K562 (cell line): ENCODE measurements at regions not wholly inside any gene's neighbourhood (a gene's known extent, or its start where the extent isn't known, plus 50 kb on each side); places are given as distances from the start of the nearest gene placed in this dataset.
A peak's percentile ranks its signal among the peaks of the same experiment; 100 is the strongest.

ENCODE experiments used
- ATAC-seq: fragments of 200-7000 bp; cut with Tn5 transposase; 3 replicates; pipeline ENCODE4 v1.9.1; 2020; ENCODE audit warnings: moderate library complexity
- BruUV-seq: library from RNA; stranded (reverse); fragments of 400-500 nt; replicated peaks from 2 replicates; lab custom pipeline; 2021; lab: Mats Ljungman, UMichigan
- CTCF ChIA-PET: fragments of 300-600 bp; formaldehyde crosslinking; extraction: SDS; loops from one replicate; lab custom pipeline; 2021; ENCODE audit warnings: low intra/inter-chr PET ratio; lab: Yijun Ruan, JAX
- POLR2A ChIA-PET: fragments of 300-600, 350-650 bp; sonication (Branson Sonifier 250); formaldehyde crosslinking; extraction: SDS; loops from one replicate; lab custom pipeline; 2021; ENCODE audit warnings: antibody characterized with exemption, inconsistent platforms; lab: Yijun Ruan, JAX
- DNase-seq, 4 experiments: peaks; one replicate each; pipeline versions ENCODE4 v3.0.0 to v3.0.0-alpha.2; 2011 to 2018; ENCODE audit warnings: low spot score in 3 of 4, mixed read lengths in 3 of 4; ENCODE audit errors: extremely low read depth in 1 of 4
- FAIRE-seq: peaks from 2 replicates; lab custom pipeline; 2011; peaks lifted over from hg19 to GRCh38; lab: Jason Lieb, UNC
- H2AFZ ChIP-seq: 2 replicates; pipeline ENCODE4 v1.6.0; 2011; ENCODE audit warnings: low read depth, low read length, control low read depth, inconsistent platforms
- H3K27ac ChIP-seq: fragments of 200-600 bp; 3 replicates; pipeline ENCODE4 v1.8.0; 2011; ENCODE audit warnings: low read depth, mild to moderate bottlenecking, control low read depth, inconsistent platforms, low read length, moderate library complexity, mixed read lengths; ENCODE audit errors: extremely low read depth
- H3K27me3 ChIP-seq, 2 experiments: fragments of 300-600 bp in 1 of 2; 2 replicates in 1 of 2; 3 replicates in 1 of 2; pipeline versions ENCODE4 v1.6.0 to v1.8.0; 2011; ENCODE audit warnings: inconsistent platforms in 2 of 2, low read length in 2 of 2, mild to moderate bottlenecking in 1 of 2, mixed read lengths in 1 of 2, moderate library complexity in 1 of 2; ENCODE audit not compliant: control insufficient read depth in 2 of 2, insufficient read depth in 2 of 2
- H3K36me3 ChIP-seq: fragments of 300-600 bp; 3 replicates; pipeline ENCODE4 v1.8.0; 2011; ENCODE audit warnings: mild to moderate bottlenecking, low read length, inconsistent platforms; ENCODE audit not compliant: control insufficient read depth, insufficient read depth
- H3K4me1 ChIP-seq, 2 experiments: fragments of 200-600 bp in 1 of 2; replicated peaks in 1 of 2; 2 replicates in 1 of 2; 3 replicates in 1 of 2; pipeline versions ENCODE4 v1.5.1 to v1.8.0; 2011; ENCODE audit warnings: inconsistent platforms in 2 of 2, low read length in 2 of 2, mild to moderate bottlenecking in 1 of 2, mixed read lengths in 1 of 2, moderate library complexity in 1 of 2; ENCODE audit not compliant: control insufficient read depth in 2 of 2, insufficient read depth in 2 of 2
- H3K4me2 ChIP-seq: 2 replicates; pipeline ENCODE4 v1.6.1; 2011; ENCODE audit warnings: low read length, control low read depth, inconsistent platforms, mixed read lengths; ENCODE audit not compliant: insufficient read depth
- H3K4me3 ChIP-seq: fragments of 200-600 bp; sonication (generic), shearing (Covaris generic); 2 replicates; pipeline ENCODE4 v1.5.1; 2016; ENCODE audit warnings: control low read depth, inconsistent platforms
- H3K79me2 ChIP-seq: fragments of 200-600 bp; 3 replicates; pipeline ENCODE4 v1.8.0; 2011; ENCODE audit warnings: low read length, inconsistent platforms; ENCODE audit not compliant: control insufficient read depth, insufficient read depth
- H3K9ac ChIP-seq, 2 experiments: 2 replicates each; pipeline versions ENCODE4 v1.6.0 to v1.6.1; 2011; ENCODE audit warnings: low read depth in 2 of 2, low read length in 2 of 2, control low read depth in 1 of 2, inconsistent platforms in 1 of 2, mild to moderate bottlenecking in 1 of 2, mixed read lengths in 1 of 2; ENCODE audit not compliant: insufficient read depth in 1 of 2
- H3K9me1 ChIP-seq: one replicate; pipeline ENCODE4 v1.6.0; 2011; ENCODE audit warnings: inconsistent platforms, mild to moderate bottlenecking, low read length, moderate library complexity; ENCODE audit not compliant: control insufficient read depth, insufficient read depth
- H3K9me3 ChIP-seq: replicated peaks from 2 replicates; pipeline ENCODE4 v1.5.1; 2011; ENCODE audit warnings: low read depth, low read length, inconsistent platforms; ENCODE audit not compliant: control insufficient read depth, insufficient read depth
- H4K20me1 ChIP-seq: replicated peaks from 2 replicates; pipeline ENCODE4 v1.6.1; 2011; ENCODE audit warnings: low read length, inconsistent platforms, mixed read lengths; ENCODE audit not compliant: control insufficient read depth, insufficient read depth
- CBFA2T2 ChIP-seq: fragments of 450-650 bp; conservative IDR thresholded peaks from 2 replicates; pipeline ENCODE4 v1.6.1; 2017; ENCODE audit warnings: mild to moderate bottlenecking
- E2F3 ChIP-seq: fragments of 250-450 bp; sonication (Bioruptor Pico); IDR thresholded peaks from 2 replicates; pipeline ENCODE4 v1.4.0; 2020; ENCODE audit warnings: mild to moderate bottlenecking
- FOXK2 ChIP-seq, 2 experiments: fragments of 450-650 bp; IDR thresholded peaks in 1 of 2; conservative IDR thresholded peaks in 1 of 2; 2 replicates each; pipeline ENCODE4 v1.6.1; 2016; ENCODE audit warnings: low read depth in 2 of 2, mild to moderate bottlenecking in 1 of 2
- MAFG ChIP-seq: fragments of 450-650 bp; conservative IDR thresholded peaks from 2 replicates; pipeline ENCODE4 v1.6.1; 2016; ENCODE audit warnings: missing genetic modification characterization, missing compliant biosample characterization
- PTRF ChIP-seq: fragments of 450-650 bp; IDR thresholded peaks from 2 replicates; pipeline ENCODE4 v1.6.1; 2016; ENCODE audit warnings: mild to moderate bottlenecking, missing genetic modification characterization, missing compliant biosample characterization
- TAL1 ChIP-seq: fragments of 450-650 bp; IDR thresholded peaks from 2 replicates; pipeline ENCODE4 v1.6.1; 2016; ENCODE audit warnings: mild to moderate bottlenecking
- TBP ChIP-seq: optimal IDR thresholded peaks from 2 replicates; pipeline ENCODE3; 2011; ENCODE audit warnings: low read depth, low read length, improper control_type of control experiment
- ZFP30 ChIP-seq: fragments of 250-450 bp; sonication (Bioruptor Pico); IDR thresholded peaks from 2 replicates; pipeline ENCODE4 v1.8.0; 2022; ENCODE audit warnings: moderate library complexity, mild to moderate bottlenecking, inconsistent platforms, borderline replicate concordance
- WGBS: fragments of 100-300 bp; shearing (Covaris generic); methylation state at CpG from one replicate; pipeline ENCODE4 v1.1.6; 2016; ENCODE audit warnings: low coverage, mixed read lengths; ENCODE audit not compliant: insufficient coverage; ENCODE audit errors: missing lambda C conversion rate; 5-methylcytosine and 5-hydroxymethylcytosine counted together
- in situ Hi-C: fragments of 300-500 bp; cut with MboI; formaldehyde crosslinking; loops from 4 replicates; pipeline ENCODE4 v1.15.0; 2018; ENCODE audit warnings: inconsistent platforms, mixed read lengths
- intact Hi-C: fragments of 100-400 bp; cut with micrococcal nuclease; formaldehyde crosslinking; loops from 2 replicates; pipeline ENCODE4 v1.14.2; 2022
- TF ChIP-seq, protein P1 (sequence below): fragments of 250-450 bp; sonication (Bioruptor Pico); IDR thresholded peaks from 2 replicates; pipeline ENCODE4 v1.4.0; 2020; ENCODE audit warnings: borderline replicate concordance

DNA sequence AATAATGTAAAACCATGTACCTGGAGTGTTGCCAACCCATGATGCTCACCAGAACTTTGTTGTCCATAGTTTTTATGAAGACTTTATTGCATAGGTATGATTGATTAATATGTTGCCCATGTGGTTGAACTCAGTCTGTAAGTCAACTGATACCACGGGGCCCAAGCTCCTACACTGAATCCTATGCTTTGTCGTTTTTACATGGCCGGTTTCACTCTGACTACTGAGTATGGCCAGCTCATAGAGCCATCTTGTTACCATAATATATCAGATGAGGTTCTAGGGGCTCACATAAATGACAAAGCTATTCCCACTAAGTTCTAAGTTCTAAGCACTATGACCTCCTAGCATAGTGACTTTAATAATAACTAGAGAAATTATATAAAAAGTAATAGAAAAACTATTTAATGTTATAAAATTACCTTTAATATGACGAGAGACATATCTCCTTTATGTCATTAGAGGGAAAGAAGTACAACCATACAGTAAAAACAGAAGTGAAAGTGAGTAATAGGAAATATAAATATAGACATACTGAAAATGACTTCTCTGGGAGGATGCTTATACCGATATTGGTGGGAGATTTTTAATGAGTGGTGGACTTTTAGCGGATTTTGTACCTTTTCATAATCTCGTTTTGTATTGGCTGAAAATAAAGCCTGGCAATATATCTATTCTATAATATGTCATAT is 983.4 kb upstream of the PRMT6 start:
- 2% methylated on average over 7 of the region's 7 CpGs for WGBS
- no peak for FAIRE-seq
- intact Hi-C loops (no loop called here), in situ Hi-C loops (no loop called here)
- Histone ChIP-seq H3K9me3 (no peaks in the 10 kb centered on the region), H3K4me1 (no peaks in the 10 kb centered on the region), H3K9me1 (no peaks in the 10 kb centered on the region), H4K20me1 (no peaks in the 10 kb centered on the region), H3K27ac (no peak overlapping the region), H3K79me2 (no peaks in the 10 kb centered on the region), H2AFZ (no peak overlapping the region), H3K27me3 (no peaks in the 10 kb centered on the region), H3K4me3 (no peak overlapping the region), H3K36me3 (no peaks in the 10 kb centered on the region), H3K9ac (no peak overlapping the region), H3K4me2 (no peak overlapping the region)
- ChIA-PET POLR2A (no interaction called here), CTCF (no interaction called here)
- ATAC-seq = no peak
- no TSS peak for BruUV-seq
- TF ChIP-seq TBP = no peak
- TF ChIP-seq MAFG (tag) = no peak
- TF ChIP-seq E2F3 = no peak
- TF ChIP-seq PTRF (tag) = no peak
- TF ChIP-seq TAL1 = no peak
- no peak for DNase-seq

DNA sequence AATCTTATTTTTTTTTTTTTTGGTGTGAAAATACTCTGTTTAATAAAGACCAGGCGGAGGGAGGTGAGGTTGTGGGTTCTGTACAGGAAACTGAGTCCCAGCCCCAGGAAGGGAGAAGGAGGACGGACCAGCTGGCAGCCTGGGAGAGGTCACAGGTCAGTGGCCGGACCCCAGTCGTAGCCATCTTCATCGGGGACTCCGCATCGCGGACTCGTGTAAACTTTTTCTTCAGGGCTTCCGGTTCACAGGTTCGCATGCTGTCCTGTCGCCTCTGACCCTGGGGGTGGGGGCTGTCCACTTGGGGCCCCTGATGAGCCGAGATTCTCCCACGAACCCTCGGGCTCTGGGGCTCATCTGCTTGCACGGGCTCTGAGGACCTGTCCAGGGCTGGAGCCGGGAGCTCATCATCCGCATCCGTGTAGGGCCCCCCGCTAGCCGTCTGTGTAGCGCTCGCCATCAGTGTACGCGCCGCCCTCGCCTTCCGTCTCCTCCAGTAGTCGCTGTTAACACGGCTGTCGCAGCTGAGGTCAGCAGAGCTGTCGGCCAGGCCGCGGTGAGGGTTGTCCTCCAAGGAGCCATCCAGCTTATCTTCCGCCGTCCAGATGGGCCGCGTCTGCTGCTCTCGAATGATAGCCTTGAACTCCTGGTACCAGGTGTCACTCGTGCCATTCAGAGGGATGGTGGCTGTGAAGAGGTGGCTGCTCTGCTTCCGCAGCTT is 975.7 kb upstream of the PRMT6 start:
- CTCF ChIA-PET = no interaction called here
- H3K9ac ChIP-seq = no peak overlapping the region
- H3K27me3 ChIP-seq = no peaks in the 10 kb centered on the region
- POLR2A ChIA-PET = no interaction called here
- ATAC-seq (no peak), DNase-seq (peak in 1 of 4 experiments; percentile 3), FAIRE-seq (no peak)
- no TSS peak for BruUV-seq
- no peaks in the 10 kb centered on the region for H3K36me3 ChIP-seq
- no peak overlapping the region for H3K4me3 ChIP-seq
- H3K4me2 ChIP-seq = no peak overlapping the region
- no peak overlapping the region for H3K27ac ChIP-seq
- intact Hi-C loops (no loop called here), in situ Hi-C loops (no loop called here)
- no peak overlapping the region for H2AFZ ChIP-seq
- H3K4me1 ChIP-seq = no peaks in the 10 kb centered on the region
- TF ChIP-seq ZFP30 = no peak
- TF ChIP-seq FOXK2 (conservative IDR thresholded peaks at IDR 0.05 in 1 of 2, IDR thresholded peaks at IDR 0.05 in 1 of 2; ENCODE audit: low read depth in 2 of 2) = no peak
- 0 out of 2 replicates have a peak, but pooled peaks have one; percentile 4 for TF ChIP-seq CBFA2T2
- TF ChIP-seq, protein P1, sequence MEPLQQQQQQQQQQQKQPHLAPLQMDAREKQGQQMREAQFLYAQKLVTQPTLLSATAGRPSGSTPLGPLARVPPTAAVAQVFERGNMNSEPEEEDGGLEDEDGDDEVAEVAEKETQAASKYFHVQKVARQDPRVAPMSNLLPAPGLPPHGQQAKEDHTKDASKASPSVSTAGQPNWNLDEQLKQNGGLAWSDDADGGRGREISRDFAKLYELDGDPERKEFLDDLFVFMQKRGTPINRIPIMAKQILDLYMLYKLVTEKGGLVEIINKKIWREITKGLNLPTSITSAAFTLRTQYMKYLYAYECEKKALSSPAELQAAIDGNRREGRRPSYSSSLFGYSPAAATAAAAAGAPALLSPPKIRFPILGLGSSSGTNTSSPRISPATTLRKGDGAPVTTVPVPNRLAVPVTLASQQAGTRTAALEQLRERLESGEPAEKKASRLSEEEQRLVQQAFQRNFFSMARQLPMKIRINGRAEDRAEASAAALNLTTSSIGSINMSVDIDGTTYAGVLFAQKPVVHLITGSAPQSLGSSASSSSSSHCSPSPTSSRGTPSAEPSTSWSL (CRISPR knock-in tag) = no peak
- no peaks in the 10 kb centered on the region for H3K79me2 ChIP-seq
- H3K9me1 ChIP-seq = no peaks in the 10 kb centered on the region
- H4K20me1 ChIP-seq = no peaks in the 10 kb centered on the region
- WGBS = 2% methylated on average over 29 of the region's 41 CpGs
- no peaks in the 10 kb centered on the region; the same call in 1 of the 2 replicates for H3K9me3 ChIP-seq
